H9 (cell line): ENCODE measurements at regions not wholly inside any gene's neighbourhood (a gene's known extent, or its start where the extent isn't known, plus 50 kb on each side); places are given as distances from the start of the nearest gene placed in this dataset.

ENCODE experiments used
- DNase-seq: peaks from one replicate; pipeline ENCODE4 v3.0.0-alpha.2; 2017
- H2AFZ ChIP-seq: one replicate; pipeline ENCODE4 v1.6.1; 2013; ENCODE audit warnings: mild to moderate bottlenecking, low read length, control low read depth, moderate library complexity
- H2AK5ac ChIP-seq: 2 replicates; pipeline ENCODE4 v1.6.1; 2013; ENCODE audit warnings: low read length, control low read depth, mixed read lengths; ENCODE audit not compliant: insufficient read length
- H2BK120ac ChIP-seq: one replicate; pipeline ENCODE4 v1.6.1; 2013; ENCODE audit warnings: low read depth, mild to moderate bottlenecking, low read length, control low read depth, inconsistent platforms; ENCODE audit not compliant: poor library complexity, severe bottlenecking
- H2BK12ac ChIP-seq: 2 replicates; pipeline ENCODE4 v1.6.1; 2013; ENCODE audit warnings: low read length, control low read depth, mixed read lengths, low read depth; ENCODE audit not compliant: insufficient read length
- H2BK15ac ChIP-seq: 2 replicates; pipeline ENCODE4 v1.6.1; 2013; ENCODE audit warnings: low read depth, low read length, control low read depth
- H2BK20ac ChIP-seq: one replicate; pipeline ENCODE4 v1.6.1; 2013; ENCODE audit warnings: low read depth, mild to moderate bottlenecking, low read length, control low read depth, inconsistent platforms; ENCODE audit not compliant: poor library complexity, severe bottlenecking
- H2BK5ac ChIP-seq: 2 replicates; pipeline ENCODE4 v1.6.1; 2013; ENCODE audit warnings: low read length, control low read depth, mixed read lengths; ENCODE audit not compliant: insufficient read length
- H3K14ac ChIP-seq: 2 replicates; pipeline ENCODE4 v1.6.1; 2013; ENCODE audit warnings: low read length, control low read depth; ENCODE audit not compliant: insufficient read depth
- H3K18ac ChIP-seq: 2 replicates; pipeline ENCODE4 v1.6.1; 2013; ENCODE audit warnings: low read depth, mild to moderate bottlenecking, mixed read lengths, low read length, control low read depth; ENCODE audit not compliant: insufficient read length
- H3K23ac ChIP-seq: 2 replicates; pipeline ENCODE4 v1.6.1; 2013; ENCODE audit warnings: low read length, control low read depth, mixed read lengths, low read depth; ENCODE audit not compliant: insufficient read length
- H3K23me2 ChIP-seq: 2 replicates; pipeline ENCODE4 v1.6.1; 2013; ENCODE audit warnings: low read depth, mild to moderate bottlenecking, mixed read lengths, low read length, control low read depth; ENCODE audit not compliant: insufficient read length, poor library complexity, severe bottlenecking
- H3K27ac ChIP-seq: 2 replicates; pipeline ENCODE4 v1.5.1; 2013; ENCODE audit warnings: low read length, control low read depth, mixed read lengths, low read depth; ENCODE audit not compliant: insufficient read length
- H3K27me3 ChIP-seq: 2 replicates; pipeline ENCODE4 v1.6.1; 2013; ENCODE audit warnings: low read length, control low read depth, inconsistent platforms; ENCODE audit not compliant: insufficient read depth
- H3K4ac ChIP-seq: 2 replicates; pipeline ENCODE4 v1.6.1; 2013; ENCODE audit warnings: low read depth, mild to moderate bottlenecking, control low read depth, inconsistent platforms, low read length, moderate library complexity
- H3K4me1 ChIP-seq: 2 replicates; pipeline ENCODE4 v1.6.1; 2013; ENCODE audit warnings: low read length, control low read depth, inconsistent platforms; ENCODE audit not compliant: insufficient read depth
- H3K4me2 ChIP-seq: 2 replicates; pipeline ENCODE4 v1.6.1; 2013; ENCODE audit warnings: low read length, control low read depth, mixed read lengths; ENCODE audit not compliant: insufficient read length, insufficient read depth
- H3K56ac ChIP-seq: 2 replicates; pipeline ENCODE4 v1.6.1; 2013; ENCODE audit warnings: low read depth, mild to moderate bottlenecking, mixed read lengths, low read length, control low read depth; ENCODE audit not compliant: insufficient read length
- H3K79me1 ChIP-seq: 2 replicates; pipeline ENCODE4 v1.6.1; 2013; ENCODE audit warnings: low read depth, mild to moderate bottlenecking, moderate library complexity, low read length, control low read depth, inconsistent platforms; ENCODE audit not compliant: insufficient read depth, poor library complexity, severe bottlenecking
- H3K79me2 ChIP-seq: 2 replicates; pipeline ENCODE4 v1.6.1; 2013; ENCODE audit warnings: low read length, control low read depth, inconsistent platforms; ENCODE audit not compliant: insufficient read depth
- H3K9ac ChIP-seq: 2 replicates; pipeline ENCODE4 v1.6.1; 2013; ENCODE audit warnings: low read length, control low read depth, mixed read lengths; ENCODE audit not compliant: insufficient read length; ENCODE audit errors: extremely low read depth
- H3K9me3 ChIP-seq: one replicate; pipeline ENCODE4 v1.6.1; 2013; ENCODE audit warnings: low read depth, low read length, inconsistent platforms; ENCODE audit not compliant: control insufficient read depth
- H3T11ph ChIP-seq: one replicate; pipeline ENCODE4 v1.6.1; 2013; ENCODE audit warnings: mild to moderate bottlenecking, low read length, control low read depth, inconsistent platforms
- H4K20me1 ChIP-seq: one replicate; pipeline ENCODE4 v1.6.1; 2013; ENCODE audit not compliant: control insufficient read depth, insufficient read length, insufficient read depth
- H4K5ac ChIP-seq: 2 replicates; pipeline ENCODE4 v1.6.1; 2013; ENCODE audit warnings: low read depth, mild to moderate bottlenecking, mixed read lengths, low read length, control low read depth; ENCODE audit not compliant: insufficient read length
- H4K8ac ChIP-seq: replicated peaks from 2 replicates; pipeline ENCODE4 v1.6.1; 2013; ENCODE audit warnings: low read length, control low read depth, mixed read lengths, low read depth; ENCODE audit not compliant: insufficient read length
- H4K91ac ChIP-seq: 2 replicates; pipeline ENCODE4 v1.6.1; 2013; ENCODE audit warnings: low read depth, mild to moderate bottlenecking, moderate library complexity, mixed read lengths, low read length, control low read depth; ENCODE audit not compliant: insufficient read length
- H3K27ac Mint-ChIP-seq, 3 experiments: 2 replicates in 2 of 3; 3 replicates in 1 of 3; pipeline ENCODE4 v1.8.0; 2020 to 2021; ENCODE audit warnings: mixed read lengths in 3 of 3, mild to moderate bottlenecking in 1 of 3, moderate library complexity in 1 of 3
- H3K27me3 Mint-ChIP-seq: 2 replicates; pipeline ENCODE4 v1.8.0; 2021; ENCODE audit warnings: low read depth, mild to moderate bottlenecking, moderate library complexity, mixed read lengths
- H3K36me3 Mint-ChIP-seq, 3 experiments: 2 replicates in 2 of 3; 3 replicates in 1 of 3; pipeline ENCODE4 v1.8.0; 2020 to 2021; ENCODE audit warnings: low read depth in 3 of 3, mixed read lengths in 3 of 3; ENCODE audit not compliant: insufficient read depth in 1 of 3
- H3K4me1 Mint-ChIP-seq, 2 experiments: 2 replicates each; pipeline ENCODE4 v1.8.0; 2020; ENCODE audit warnings: mixed read lengths in 2 of 2
- H3K4me3 Mint-ChIP-seq, 2 experiments: 2 replicates in 1 of 2; 3 replicates in 1 of 2; pipeline ENCODE4 v1.8.0; 2020 to 2021; ENCODE audit warnings: mild to moderate bottlenecking in 2 of 2, mixed read lengths in 2 of 2, moderate library complexity in 1 of 2
- H3K9me3 Mint-ChIP-seq, 2 experiments: 2 replicates in 1 of 2; 3 replicates in 1 of 2; pipeline ENCODE4 v1.8.0; 2020; ENCODE audit warnings: mild to moderate bottlenecking in 2 of 2, mixed read lengths in 2 of 2, moderate library complexity in 1 of 2
- WGBS: extraction: QIAGEN DNeasy Blood & Tissue Kit; methylation state at CpG from one replicate; pipeline ENCODE4 v1.1.7; 2013; ENCODE audit warnings: missing lambda C conversion rate, low lambda C conversion rate, mixed read lengths; ENCODE audit not compliant: insufficient read length; ENCODE audit errors: extremely low coverage; 5-methylcytosine and 5-hydroxymethylcytosine counted together
- TF ChIP-seq, protein P1 (sequence below): fragments of 200-600 bp; sonication (generic); conservative IDR thresholded peaks from 3 replicates; pipeline ENCODE4 v1.8.0; 2021; ENCODE audit warnings: antibody characterized with exemption, mild to moderate bottlenecking

DNA sequence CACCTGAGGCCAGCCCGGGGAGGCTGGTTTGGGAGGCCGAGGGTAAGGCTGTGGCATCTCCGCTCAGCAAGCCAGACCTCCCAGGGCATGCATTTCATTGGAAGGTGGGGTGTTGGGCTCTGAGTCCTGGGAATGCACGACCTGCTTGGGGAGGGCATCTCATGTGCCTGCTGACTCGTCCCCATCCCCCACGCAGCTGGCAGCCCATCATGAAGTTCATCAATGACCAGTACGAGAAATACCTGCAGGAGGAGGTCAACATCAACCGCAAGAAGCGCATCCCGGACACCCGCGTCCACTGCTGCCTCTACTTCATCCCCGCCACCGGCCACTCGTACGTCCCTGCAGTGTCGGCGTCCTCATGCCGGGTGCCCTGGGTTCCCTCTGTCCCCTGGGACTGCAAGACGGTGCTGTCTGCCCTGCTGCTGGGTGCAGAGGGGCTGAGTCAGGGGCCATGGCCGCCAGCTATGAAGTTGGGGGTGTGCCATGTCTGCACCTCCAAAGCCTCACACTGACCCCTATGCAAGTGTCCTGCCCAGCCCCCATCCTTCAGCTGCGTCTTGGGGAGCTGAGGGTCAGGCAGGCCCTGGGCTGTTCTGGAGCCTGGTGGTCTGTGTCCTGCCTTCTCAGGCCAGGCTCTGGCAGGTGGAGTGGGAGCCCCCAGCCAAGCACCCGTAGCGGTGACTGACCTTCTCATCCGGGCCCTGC, 347.9 kb downstream of the SEC14L1 start:
- Histone ChIP-seq H4K91ac (no peak overlapping the region), H2BK120ac (no peak overlapping the region), H3K27me3 (no peaks in the 10 kb centered on the region), H3K23ac (no peak overlapping the region), H2BK12ac (no peak overlapping the region), H3K56ac (no peak overlapping the region), H3K4ac (no peak overlapping the region), H4K5ac (no peak overlapping the region), H2BK20ac (no peak overlapping the region), H3K4me2 (no peak overlapping the region), H3K23me2 (no peaks in the 10 kb centered on the region), H3K79me2 (peaks cover 14% of the 10 kb centered on the region; the same call in 1 of the 2 replicates), H4K20me1 (no peaks in the 10 kb centered on the region), H3K79me1 (no peaks in the 10 kb centered on the region), H3K27ac (no peak overlapping the region), H3K9me3 (no peaks in the 10 kb centered on the region), H3T11ph (no peak overlapping the region), H2BK5ac (no peak overlapping the region), H2BK15ac (no peak overlapping the region), H4K8ac (no peak overlapping the region), H3K9ac (no peak overlapping the region), H3K14ac (no peak overlapping the region), H2AFZ (no peak overlapping the region), H3K18ac (no peak overlapping the region), H3K4me1 (no peaks in the 10 kb centered on the region), H2AK5ac (no peak overlapping the region)
- Mint-ChIP-seq H3K4me1 (no peaks in the 10 kb centered on the region), H3K4me3 (no peak overlapping the region), H3K36me3 (peaks cover 17 to 60% (median 54%) of the 10 kb centered on the region in 3 experiments; a peak in 6 of 7 replicates), H3K27ac (no peak overlapping the region; a peak in 1 of 7 replicates), H3K27me3 (no peaks in the 10 kb centered on the region), H3K9me3 (no peaks in the 10 kb centered on the region)
- TF ChIP-seq, protein P1, sequence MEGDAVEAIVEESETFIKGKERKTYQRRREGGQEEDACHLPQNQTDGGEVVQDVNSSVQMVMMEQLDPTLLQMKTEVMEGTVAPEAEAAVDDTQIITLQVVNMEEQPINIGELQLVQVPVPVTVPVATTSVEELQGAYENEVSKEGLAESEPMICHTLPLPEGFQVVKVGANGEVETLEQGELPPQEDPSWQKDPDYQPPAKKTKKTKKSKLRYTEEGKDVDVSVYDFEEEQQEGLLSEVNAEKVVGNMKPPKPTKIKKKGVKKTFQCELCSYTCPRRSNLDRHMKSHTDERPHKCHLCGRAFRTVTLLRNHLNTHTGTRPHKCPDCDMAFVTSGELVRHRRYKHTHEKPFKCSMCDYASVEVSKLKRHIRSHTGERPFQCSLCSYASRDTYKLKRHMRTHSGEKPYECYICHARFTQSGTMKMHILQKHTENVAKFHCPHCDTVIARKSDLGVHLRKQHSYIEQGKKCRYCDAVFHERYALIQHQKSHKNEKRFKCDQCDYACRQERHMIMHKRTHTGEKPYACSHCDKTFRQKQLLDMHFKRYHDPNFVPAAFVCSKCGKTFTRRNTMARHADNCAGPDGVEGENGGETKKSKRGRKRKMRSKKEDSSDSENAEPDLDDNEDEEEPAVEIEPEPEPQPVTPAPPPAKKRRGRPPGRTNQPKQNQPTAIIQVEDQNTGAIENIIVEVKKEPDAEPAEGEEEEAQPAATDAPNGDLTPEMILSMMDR = no peak
- DNase-seq = no peak
- no CpG with 5 or more reads among the region's 25 CpGs for whole genome bisulfite sequencing
